HCT116 (cell line): ENCODE measurements at regions not wholly inside any gene's neighbourhood (a gene's known extent, or its start where the extent isn't known, plus 50 kb on each side); places are given as distances from the start of the nearest gene placed in this dataset.

ENCODE experiments used
- ATAC-seq: fragments of 200-7000 bp; cut with Tn5 transposase; 2 replicates; pipeline ENCODE4 v1.9.1; 2020; ENCODE audit warnings: mild to moderate bottlenecking, moderate library complexity
- BruUV-seq: library from RNA; stranded (reverse); fragments of 400-500 nt; replicated peaks from 2 replicates; lab custom pipeline; 2021; lab: Mats Ljungman, UMichigan
- CTCF ChIA-PET: fragments of 300-600 bp; sonication (Branson Sonifier 250); formaldehyde crosslinking; loops from one replicate; lab custom pipeline; 2021; ENCODE audit warnings: antibody characterized with exemption; lab: Charles Lee
- POLR2A ChIA-PET: fragments of 300-600, 350-600 bp; sonication (Branson Sonifier 250); formaldehyde crosslinking; loops from one replicate; lab custom pipeline; 2021; ENCODE audit warnings: antibody characterized with exemption; lab: Charles Lee
- RAD21 ChIA-PET, 2 experiments: fragments of 300-600 bp; sonication (Branson Sonifier 250); formaldehyde crosslinking; loops; one replicate each; lab custom pipeline; 2023; ENCODE audit warnings: low total read pairs in 2 of 2; ENCODE audit not compliant: uncharacterized antibody in 2 of 2, unreplicated experiment in 2 of 2, low non-redundant PET in 1 of 2; lab: Charles Lee
- DNase-seq: peaks from one replicate; pipeline ENCODE4 v3.0.0-alpha.2; 2010; ENCODE audit warnings: low read depth, low spot score
- H2AFZ ChIP-seq: fragments of 200-600 bp; shearing (Covaris generic), sonication (generic); 2 replicates; pipeline ENCODE4 v1.6.1; 2017; ENCODE audit warnings: low read depth, mixed run types, mixed read lengths, antibody characterized with exemption, low read length; ENCODE audit not compliant: poor library complexity, severe bottlenecking
- H3K27ac ChIP-seq: 2 replicates; pipeline ENCODE4 v1.5.1; 2012; ENCODE audit warnings: low read depth, low read length
- H3K27me3 ChIP-seq: fragments of 200-600 bp; sonication (generic); 2 replicates; pipeline ENCODE4 v1.6.1; 2016; ENCODE audit warnings: mixed run types, low read length, mixed read lengths; ENCODE audit not compliant: insufficient read depth
- H3K36me3 ChIP-seq, 2 experiments: fragments of 200-500 bp in 1 of 2; fragments of 200-600 bp in 1 of 2; sonication (Bioruptor generic) in 1 of 2; sonication (generic) in 1 of 2; 2 replicates each; pipeline versions ENCODE4 v1.5.1 to v1.6.1; 2014 to 2016; ENCODE audit warnings: low read length in 2 of 2, inconsistent platforms in 1 of 2, mixed read lengths in 1 of 2, mixed run types in 1 of 2; ENCODE audit not compliant: insufficient read depth in 2 of 2, control insufficient read depth in 1 of 2
- H3K4me1 ChIP-seq, 2 experiments: fragments of 200-600 bp in 1 of 2; sonication (generic) in 1 of 2; 2 replicates each; pipeline versions ENCODE4 v1.5.1 to v1.6.1; 2012 to 2017; ENCODE audit warnings: low read length in 2 of 2, inconsistent platforms in 1 of 2, mild to moderate bottlenecking in 1 of 2, mixed read lengths in 1 of 2, mixed run types in 1 of 2, moderate library complexity in 1 of 2; ENCODE audit not compliant: insufficient read depth in 2 of 2, control insufficient read depth in 1 of 2
- H3K4me2 ChIP-seq: fragments of 200-600 bp; sonication (generic); 2 replicates; pipeline ENCODE4 v1.6.1; 2017; ENCODE audit warnings: mixed run types, low read length, mixed read lengths
- H3K4me3 ChIP-seq, 2 experiments: fragments of 200-600 bp in 1 of 2; sonication (generic) in 1 of 2; replicated peaks in 1 of 2; 2 replicates each; pipeline ENCODE4 v1.5.1; 2011 to 2016; ENCODE audit warnings: low read length in 2 of 2, control low read depth in 1 of 2, low read depth in 1 of 2, mild to moderate bottlenecking in 1 of 2, mixed read lengths in 1 of 2, mixed run types in 1 of 2
- H3K79me2 ChIP-seq: fragments of 200-600 bp; sonication (generic); 2 replicates; pipeline ENCODE4 v1.6.1; 2017; ENCODE audit warnings: mild to moderate bottlenecking, mixed run types, low read length, moderate library complexity, mixed read lengths; ENCODE audit not compliant: insufficient read depth
- H3K9ac ChIP-seq: fragments of 200-600 bp; sonication (generic); 2 replicates; pipeline ENCODE4 v1.6.1; 2016; ENCODE audit warnings: low read length, mixed read lengths
- H3K9me2 ChIP-seq: fragments of 200-600 bp; sonication (generic), shearing (Covaris generic); 2 replicates; pipeline ENCODE4 v1.6.1; 2017; ENCODE audit warnings: mixed run types, mild to moderate bottlenecking, moderate library complexity; ENCODE audit not compliant: insufficient read depth
- H3K9me3 ChIP-seq, 2 experiments: fragments of 200-500 bp in 1 of 2; fragments of 200-600 bp in 1 of 2; sonication (Bioruptor generic) in 1 of 2; sonication (generic) in 1 of 2; 2 replicates each; pipeline ENCODE4 v1.6.1; 2014 to 2017; ENCODE audit warnings: low read length in 2 of 2, mixed read lengths in 2 of 2, inconsistent platforms in 1 of 2, low read depth in 1 of 2, mild to moderate bottlenecking in 1 of 2, mixed run types in 1 of 2, moderate library complexity in 1 of 2; ENCODE audit not compliant: control insufficient read depth in 1 of 2, insufficient read depth in 1 of 2
- H4K20me1 ChIP-seq: fragments of 200-600 bp; sonication (generic), shearing (Covaris generic); 2 replicates; pipeline ENCODE4 v1.6.1; 2017; ENCODE audit warnings: mixed run types, mild to moderate bottlenecking, moderate library complexity; ENCODE audit not compliant: insufficient read depth
- CEBPB ChIP-seq: IDR thresholded peaks from 2 replicates; pipeline ENCODE4 v1.6.1; 2012; ENCODE audit warnings: low read depth
- CTCF ChIP-seq, 3 experiments: fragments of 200-600 bp in 1 of 3; sonication (generic) in 1 of 3; IDR thresholded peaks in 2 of 3; conservative IDR thresholded peaks in 1 of 3; 2 replicates each; pipeline ENCODE4 v1.5.1; 2012 to 2017; ENCODE audit warnings: low read depth in 2 of 3, low read length in 2 of 3, antibody characterized with exemption in 1 of 3, borderline replicate concordance in 1 of 3, control low read depth in 1 of 3, mild to moderate bottlenecking in 1 of 3, mixed read lengths in 1 of 3, mixed run types in 1 of 3, moderate library complexity in 1 of 3; ENCODE audit not compliant: insufficient read depth in 1 of 3
- EGR1 ChIP-seq: IDR thresholded peaks from 2 replicates; pipeline ENCODE4 v1.6.1; 2012; ENCODE audit warnings: low read depth
- ELF1 ChIP-seq: IDR thresholded peaks from 2 replicates; pipeline ENCODE4 v1.6.1; 2012; ENCODE audit warnings: low read depth, borderline replicate concordance
- EZH2phosphoT487 ChIP-seq: fragments of 200-600 bp; IDR thresholded peaks from 2 replicates; pipeline ENCODE4 v1.6.1; 2018; ENCODE audit warnings: antibody characterized with exemption, borderline replicate concordance
- JUND ChIP-seq: IDR thresholded peaks from 2 replicates; pipeline ENCODE4 v1.6.1; 2012
- POLR2AphosphoS5 ChIP-seq: IDR thresholded peaks from 2 replicates; pipeline ENCODE4 v1.6.1; 2011; ENCODE audit warnings: mild to moderate bottlenecking, low read depth, low read length, moderate library complexity
- RAD21 ChIP-seq: IDR thresholded peaks from 2 replicates; pipeline ENCODE4 v1.6.1; 2012; ENCODE audit warnings: low read depth, mild to moderate bottlenecking
- SIN3A ChIP-seq: IDR thresholded peaks from 2 replicates; pipeline ENCODE4 v1.6.1; 2012; ENCODE audit warnings: low read depth
- SRF ChIP-seq: IDR thresholded peaks from 2 replicates; pipeline ENCODE4 v1.6.1; 2012; ENCODE audit warnings: low read depth
- TCF7L2 ChIP-seq: IDR thresholded peaks from 2 replicates; pipeline ENCODE4 v1.7.0; 2011; ENCODE audit warnings: borderline replicate concordance, inconsistent platforms; ENCODE audit not compliant: insufficient read depth, insufficient read length; ENCODE audit errors: extremely low read depth
- YY1 ChIP-seq: IDR thresholded peaks from 2 replicates; pipeline ENCODE4 v1.6.1; 2011; ENCODE audit warnings: low read length, low read depth, moderate library complexity, mild to moderate bottlenecking; ENCODE audit not compliant: insufficient replicate concordance; ENCODE audit errors: extremely low read depth
- ZFX ChIP-seq: fragments of 450-650 bp; IDR thresholded peaks from 2 replicates; pipeline ENCODE4 v1.6.1; 2017
- ZNF274 ChIP-seq: fragments of 200-500 bp; sonication (Bioruptor generic); IDR thresholded peaks from 2 replicates; pipeline ENCODE4 v1.6.1; 2014; ENCODE audit warnings: mild to moderate bottlenecking, low read depth, low read length, inconsistent platforms
- intact Hi-C: fragments of 100-400 bp; cut with micrococcal nuclease; formaldehyde crosslinking; loops from 2 replicates; pipeline ENCODE4 v1.10.0; 2022
- TF ChIP-seq, protein P1 (sequence below): IDR thresholded peaks from 2 replicates; pipeline ENCODE4 v1.6.1; 2012

- TF ChIP-seq YY1 (no peak), ELF1 (no peak), EGR1 (no peak), ZFX (no peak), POLR2AphosphoS5 (no peak), SIN3A (no peak)
- no peak for ATAC-seq
- RAD21 ChIA-PET, result no interaction called here
These were observed 893.3 kb downstream of the FAM181B start for GRCh38 chr11:81840380-81840779.

DNA sequence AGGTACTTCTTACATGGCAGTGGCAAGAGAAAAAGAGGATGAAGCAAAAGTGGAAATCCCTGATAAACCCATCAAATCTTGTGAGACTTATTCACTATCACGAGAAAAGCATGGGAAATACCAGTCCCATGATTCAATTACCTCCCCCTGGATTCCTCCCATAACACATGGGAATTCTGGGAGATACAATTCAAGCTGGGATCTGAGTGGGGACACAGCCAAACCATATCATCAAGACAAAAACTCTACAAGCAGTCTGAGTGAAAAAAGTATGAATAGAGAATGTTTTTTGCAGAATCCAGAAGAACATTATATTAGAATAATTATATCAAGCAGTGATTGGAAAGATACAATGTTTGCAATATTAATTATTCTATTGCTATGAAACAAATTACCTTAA lies 893.7 kb downstream of the FAM181B start:
- POLR2A ChIA-PET, result no interaction called here
- ATAC-seq, result no peak
- BruUV-seq, result no TSS peak

More at GRCh38 chr11:81840380-81840779, 893.3 kb downstream of the FAM181B start:
- no peak overlapping the region for H2AFZ ChIP-seq
- no peak for DNase-seq
- no TSS peak for BruUV-seq
- H3K9ac ChIP-seq, result no peak overlapping the region
- no peaks in the 10 kb centered on the region for H3K4me1 ChIP-seq
- ChIA-PET CTCF (no interaction called here), POLR2A (no interaction called here)
- no peaks in the 10 kb centered on the region for H3K9me2 ChIP-seq
- no peaks in the 10 kb centered on the region for H3K27me3 ChIP-seq
- no peaks in the 10 kb centered on the region for H3K36me3 ChIP-seq
- H3K27ac ChIP-seq, result no peak overlapping the region
- peaks cover 0 to 9% of the 10 kb centered on the region in 2 experiments; a peak in 2 of 4 replicates for H3K9me3 ChIP-seq
- no peaks in the 10 kb centered on the region for H3K79me2 ChIP-seq
- H4K20me1 ChIP-seq, result no peaks in the 10 kb centered on the region
- intact Hi-C loops, result no loop called here
- no peak overlapping the region for H3K4me3 ChIP-seq
- no peak overlapping the region for H3K4me2 ChIP-seq

More for the DNA sequence above, 893.7 kb downstream of the FAM181B start:
- H4K20me1 ChIP-seq, result no peaks in the 10 kb centered on the region
- H3K4me2 ChIP-seq, result no peak overlapping the region
- no peak overlapping the region for H3K9ac ChIP-seq
- H3K9me3 ChIP-seq, result peaks cover 0 to 9% of the 10 kb centered on the region in 2 experiments; a peak in 2 of 4 replicates
- no peaks in the 10 kb centered on the region for H3K27me3 ChIP-seq
- no peak overlapping the region for H3K4me3 ChIP-seq
- RAD21 ChIA-PET, result no interaction called here
- H3K27ac ChIP-seq, result no peak overlapping the region
- no peaks in the 10 kb centered on the region for H3K79me2 ChIP-seq
- CTCF ChIA-PET, result no interaction called here
- H2AFZ ChIP-seq, result no peak overlapping the region
- H3K4me1 ChIP-seq, result no peaks in the 10 kb centered on the region
- DNase-seq, result no peak
- H3K36me3 ChIP-seq, result no peaks in the 10 kb centered on the region
- TF ChIP-seq POLR2AphosphoS5 (no peak), ZFX (no peak), SIN3A (no peak), JUND (no peak), CTCF (IDR thresholded peaks at IDR 0.05 in 2 of 3, conservative IDR thresholded peaks at IDR 0.05 in 1 of 3; ENCODE audit: borderline replicate concordance in 1 of 3, insufficient read depth in 1 of 3, low read depth in 2 of 3, low read length in 2 of 3) (no peak), EZH2phosphoT487 (no peak), CEBPB (no peak), SRF (no peak), TCF7L2 (no peak), YY1 (no peak), EGR1 (no peak), ZNF274 (no peak), RAD21 (no peak)
- TF ChIP-seq, protein P1, sequence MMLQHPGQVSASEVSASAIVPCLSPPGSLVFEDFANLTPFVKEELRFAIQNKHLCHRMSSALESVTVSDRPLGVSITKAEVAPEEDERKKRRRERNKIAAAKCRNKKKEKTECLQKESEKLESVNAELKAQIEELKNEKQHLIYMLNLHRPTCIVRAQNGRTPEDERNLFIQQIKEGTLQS, result no peak
- no peaks in the 10 kb centered on the region for H3K9me2 ChIP-seq
- intact Hi-C loops, result no loop called here
